Activated T-cell treated with anti-CD3 and anti-CD28 coated beads, Interleukin-2, amount 50 U/mL, for 24 hours (primary cell): ENCODE measurements at regions not wholly inside any gene's neighbourhood (a gene's known extent, or its start where the extent isn't known, plus 50 kb on each side); places are given as distances from the start of the nearest gene placed in this dataset.

ENCODE experiments used
- DNase-seq: peaks from one replicate; pipeline ENCODE4 v3.0.0-alpha.2; 2020
- H3K27ac Mint-ChIP-seq: 2 replicates; pipeline ENCODE4 v1.8.0; 2020; ENCODE audit warnings: mild to moderate bottlenecking, mixed read lengths
- H3K27me3 Mint-ChIP-seq: 2 replicates; pipeline ENCODE4 v1.8.0; 2020; ENCODE audit warnings: mixed read lengths
- H3K36me3 Mint-ChIP-seq: 2 replicates; pipeline ENCODE4 v1.8.0; 2020; ENCODE audit warnings: low read depth, mixed read lengths
- H3K4me1 Mint-ChIP-seq: 2 replicates; pipeline ENCODE4 v1.8.0; 2020; ENCODE audit warnings: low read depth, mixed read lengths
- H3K4me3 Mint-ChIP-seq: 2 replicates; pipeline ENCODE4 v1.8.0; 2020; ENCODE audit warnings: mild to moderate bottlenecking, moderate library complexity, mixed read lengths
- H3K9me3 Mint-ChIP-seq: 2 replicates; pipeline ENCODE4 v1.8.0; 2020; ENCODE audit warnings: mixed read lengths

GRCh38 chr5:91885291-91886265 is 502.5 kb upstream of the ARRDC3 start:
- Mint-ChIP-seq H3K4me3 (no peak overlapping the region), H3K36me3 (no peaks in the 10 kb centered on the region), H3K27me3 (no peaks in the 10 kb centered on the region), H3K9me3 (no peaks in the 10 kb centered on the region), H3K4me1 (no peaks in the 10 kb centered on the region), H3K27ac (no peak overlapping the region)
- no peak for DNase-seq

GRCh38 chr5:91884036-91884435 is 500.9 kb upstream of the ARRDC3 start:
- Mint-ChIP-seq H3K27me3 (no peaks in the 10 kb centered on the region), H3K4me3 (no peak overlapping the region), H3K4me1 (no peaks in the 10 kb centered on the region), H3K27ac (no peak overlapping the region), H3K9me3 (peaks cover 5% of the 10 kb centered on the region), H3K36me3 (no peaks in the 10 kb centered on the region)
- DNase-seq: no peak

DNA sequence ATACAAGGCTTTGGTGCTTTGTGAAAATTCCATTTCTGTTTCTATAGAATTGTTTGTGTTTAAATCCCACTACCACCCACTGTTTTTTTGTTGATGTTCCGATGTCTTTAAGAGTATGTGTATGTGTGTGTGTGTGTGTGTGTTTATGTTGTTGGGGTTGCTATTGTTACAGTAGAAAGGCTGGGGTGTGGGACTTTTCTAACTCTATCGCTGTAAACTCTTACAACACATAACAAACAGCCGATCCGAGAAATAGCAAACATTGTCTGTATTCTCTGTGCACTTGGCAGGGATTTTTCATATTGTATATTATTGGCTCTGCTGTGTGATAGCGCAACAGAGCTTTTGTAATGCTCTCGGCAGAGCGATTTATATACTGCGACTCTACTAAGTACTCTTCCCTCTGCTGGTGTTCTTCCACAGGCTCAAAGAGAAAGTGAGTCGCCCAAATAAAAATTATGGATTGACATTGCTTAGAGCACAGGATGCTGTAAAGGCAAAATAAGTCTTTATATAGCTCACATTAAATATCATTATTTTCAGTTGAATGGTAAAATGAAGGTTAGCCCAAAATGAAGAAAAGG is 492.2 kb upstream of the ARRDC3 start:
- Mint-ChIP-seq H3K4me3 (no peak overlapping the region), H3K27ac (no peak overlapping the region), H3K36me3 (no peaks in the 10 kb centered on the region), H3K9me3 (peaks cover 7% of the 10 kb centered on the region), H3K27me3 (no peaks in the 10 kb centered on the region), H3K4me1 (no peaks in the 10 kb centered on the region)
- no peak for DNase-seq

- H3K9me3 Mint-ChIP-seq: peaks cover 5% of the 10 kb centered on the region
- no peaks in the 10 kb centered on the region for H3K36me3 Mint-ChIP-seq
- H3K27me3 Mint-ChIP-seq: no peaks in the 10 kb centered on the region
- no peak overlapping the region for H3K27ac Mint-ChIP-seq
- no peaks in the 10 kb centered on the region for H3K4me1 Mint-ChIP-seq
- H3K4me3 Mint-ChIP-seq: no peak overlapping the region
- no peak for DNase-seq
These were observed 484.7 kb upstream of the ARRDC3 start for GRCh38 chr5:91867799-91868198.

DNA sequence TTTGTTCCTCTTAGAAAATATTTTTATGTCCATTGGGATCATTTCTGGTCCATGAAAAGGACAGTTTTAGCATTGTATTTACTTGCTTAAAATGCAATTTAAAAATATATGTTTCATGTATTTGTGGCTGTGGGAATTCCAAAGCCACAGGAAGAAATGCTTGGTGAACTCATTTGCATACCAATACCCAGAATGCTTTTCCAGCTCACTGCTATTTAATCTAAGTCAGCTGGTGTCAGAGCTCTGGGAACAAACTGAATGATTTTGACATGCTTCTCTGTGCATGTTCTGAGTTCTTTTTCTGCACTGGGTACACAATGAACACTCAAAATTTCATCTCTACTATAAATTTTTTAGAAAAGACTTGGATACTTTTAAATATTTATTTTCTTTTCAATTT is 482.8 kb upstream of the ARRDC3 start:
- H3K36me3 Mint-ChIP-seq: no peaks in the 10 kb centered on the region
- H3K4me3 Mint-ChIP-seq: no peak overlapping the region
- H3K4me1 Mint-ChIP-seq: no peaks in the 10 kb centered on the region
- H3K9me3 Mint-ChIP-seq: peaks cover 13% of the 10 kb centered on the region
- no peak overlapping the region for H3K27ac Mint-ChIP-seq
- no peak for DNase-seq
- no peaks in the 10 kb centered on the region for H3K27me3 Mint-ChIP-seq

GRCh38 chr5:91864962-91865361 is 481.8 kb upstream of the ARRDC3 start:
- H3K36me3 Mint-ChIP-seq: no peaks in the 10 kb centered on the region
- no peak overlapping the region for H3K4me3 Mint-ChIP-seq
- H3K4me1 Mint-ChIP-seq: no peaks in the 10 kb centered on the region
- no peaks in the 10 kb centered on the region for H3K27me3 Mint-ChIP-seq
- no peak for DNase-seq
- no peak overlapping the region for H3K27ac Mint-ChIP-seq
- H3K9me3 Mint-ChIP-seq: peaks cover 13% of the 10 kb centered on the region

DNA sequence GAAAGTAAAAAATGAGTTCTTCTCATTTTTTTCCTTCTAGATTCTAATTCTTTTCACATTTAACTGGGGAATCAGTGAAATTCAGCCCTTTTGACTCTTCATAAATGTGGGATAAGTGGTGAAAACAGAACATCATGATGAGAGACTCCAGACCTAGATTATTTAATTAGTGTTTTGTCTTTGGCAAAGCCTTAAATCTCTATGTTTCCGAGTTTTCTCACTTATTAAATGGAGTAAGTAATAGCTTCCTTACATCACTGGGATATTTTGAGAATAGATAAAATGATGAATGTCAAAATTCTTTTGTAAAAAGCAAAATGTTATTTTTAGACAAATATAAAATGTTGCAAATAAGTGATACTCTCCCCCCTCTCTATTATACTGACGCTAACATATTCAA is 468.6 kb upstream of the ARRDC3 start:
- Mint-ChIP-seq H3K4me3 (no peak overlapping the region), H3K27ac (no peak overlapping the region), H3K9me3 (no peaks in the 10 kb centered on the region), H3K4me1 (no peaks in the 10 kb centered on the region), H3K27me3 (no peaks in the 10 kb centered on the region), H3K36me3 (no peaks in the 10 kb centered on the region)
- DNase-seq: no peak

DNA sequence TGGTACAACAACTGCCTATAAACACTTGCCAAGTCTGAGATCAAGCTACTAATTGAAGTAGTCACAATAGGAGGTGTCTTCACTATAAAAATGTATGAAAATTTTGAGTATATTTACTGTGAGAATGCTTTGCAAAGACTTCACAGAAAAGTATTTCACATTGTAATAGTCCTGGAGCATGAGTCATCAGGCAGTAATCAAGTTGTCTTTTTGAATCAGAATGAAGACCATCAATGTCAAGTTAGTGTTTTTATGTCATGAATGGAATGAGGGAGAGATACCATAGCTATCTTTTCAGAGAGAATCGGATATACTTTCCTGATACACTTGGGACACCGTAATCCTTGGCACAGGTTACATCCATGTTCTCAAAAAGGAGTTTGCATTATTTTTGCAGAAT is 466.9 kb upstream of the ARRDC3 start:
- H3K36me3 Mint-ChIP-seq: no peaks in the 10 kb centered on the region
- H3K9me3 Mint-ChIP-seq: no peaks in the 10 kb centered on the region
- H3K4me3 Mint-ChIP-seq: no peak overlapping the region
- H3K4me1 Mint-ChIP-seq: no peaks in the 10 kb centered on the region
- no peak for DNase-seq
- H3K27ac Mint-ChIP-seq: no peak overlapping the region
- H3K27me3 Mint-ChIP-seq: no peaks in the 10 kb centered on the region

GRCh38 chr5:91849069-91849468 is 466.0 kb upstream of the ARRDC3 start:
- no peak for DNase-seq
- no peaks in the 10 kb centered on the region for H3K9me3 Mint-ChIP-seq
- H3K4me1 Mint-ChIP-seq: no peaks in the 10 kb centered on the region
- H3K27me3 Mint-ChIP-seq: no peaks in the 10 kb centered on the region
- H3K36me3 Mint-ChIP-seq: no peaks in the 10 kb centered on the region
- no peak overlapping the region for H3K27ac Mint-ChIP-seq
- H3K4me3 Mint-ChIP-seq: no peak overlapping the region

GRCh38 chr5:91848453-91848852 is 465.3 kb upstream of the ARRDC3 start:
- H3K27ac Mint-ChIP-seq: no peak overlapping the region
- H3K27me3 Mint-ChIP-seq: no peaks in the 10 kb centered on the region
- no peaks in the 10 kb centered on the region for H3K9me3 Mint-ChIP-seq
- DNase-seq: no peak
- no peaks in the 10 kb centered on the region for H3K36me3 Mint-ChIP-seq
- H3K4me1 Mint-ChIP-seq: no peaks in the 10 kb centered on the region
- no peak overlapping the region for H3K4me3 Mint-ChIP-seq

GRCh38 chr5:91841423-91841822 is 458.3 kb upstream of the ARRDC3 start:
- Mint-ChIP-seq H3K27ac (no peak overlapping the region), H3K4me1 (no peaks in the 10 kb centered on the region), H3K4me3 (no peak overlapping the region), H3K27me3 (no peaks in the 10 kb centered on the region), H3K36me3 (no peaks in the 10 kb centered on the region), H3K9me3 (no peaks in the 10 kb centered on the region)
- DNase-seq: no peak

DNA sequence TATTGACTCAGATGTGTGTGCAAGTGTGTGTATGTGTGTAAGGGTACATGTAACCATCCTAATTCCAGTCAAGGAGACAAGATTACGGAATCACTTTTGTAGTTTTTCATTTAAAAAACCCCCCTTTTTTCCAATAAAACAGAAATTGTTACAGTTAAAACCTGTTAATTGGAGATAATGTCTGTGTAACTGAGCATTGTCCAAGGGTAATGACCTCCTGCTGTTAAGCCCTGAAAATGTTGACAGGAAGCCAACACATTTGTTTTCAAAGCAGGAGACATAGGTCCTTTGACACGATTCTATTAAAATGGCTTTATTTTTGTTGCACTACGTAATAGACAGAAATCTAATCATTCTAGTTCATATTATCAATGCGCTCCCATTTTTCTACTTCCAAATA is 457.3 kb upstream of the ARRDC3 start:
- no peak overlapping the region for H3K4me3 Mint-ChIP-seq
- no peaks in the 10 kb centered on the region for H3K36me3 Mint-ChIP-seq
- H3K4me1 Mint-ChIP-seq: no peaks in the 10 kb centered on the region
- DNase-seq: no peak
- no peaks in the 10 kb centered on the region for H3K27me3 Mint-ChIP-seq
- H3K9me3 Mint-ChIP-seq: no peaks in the 10 kb centered on the region
- H3K27ac Mint-ChIP-seq: no peak overlapping the region

- H3K9me3 Mint-ChIP-seq: no peaks in the 10 kb centered on the region
- H3K36me3 Mint-ChIP-seq: no peaks in the 10 kb centered on the region
- H3K27ac Mint-ChIP-seq: no peak overlapping the region
- no peak for DNase-seq
- H3K27me3 Mint-ChIP-seq: no peaks in the 10 kb centered on the region
- H3K4me1 Mint-ChIP-seq: no peaks in the 10 kb centered on the region
- no peak overlapping the region for H3K4me3 Mint-ChIP-seq
These were observed 456.6 kb upstream of the ARRDC3 start for GRCh38 chr5:91839721-91840120.

GRCh38 chr5:91839233-91839632 is 456.1 kb upstream of the ARRDC3 start:
- no peaks in the 10 kb centered on the region for H3K4me1 Mint-ChIP-seq
- H3K27me3 Mint-ChIP-seq: no peaks in the 10 kb centered on the region
- no peaks in the 10 kb centered on the region for H3K36me3 Mint-ChIP-seq
- no peak for DNase-seq
- H3K27ac Mint-ChIP-seq: no peak overlapping the region
- H3K9me3 Mint-ChIP-seq: no peaks in the 10 kb centered on the region
- no peak overlapping the region for H3K4me3 Mint-ChIP-seq

DNA sequence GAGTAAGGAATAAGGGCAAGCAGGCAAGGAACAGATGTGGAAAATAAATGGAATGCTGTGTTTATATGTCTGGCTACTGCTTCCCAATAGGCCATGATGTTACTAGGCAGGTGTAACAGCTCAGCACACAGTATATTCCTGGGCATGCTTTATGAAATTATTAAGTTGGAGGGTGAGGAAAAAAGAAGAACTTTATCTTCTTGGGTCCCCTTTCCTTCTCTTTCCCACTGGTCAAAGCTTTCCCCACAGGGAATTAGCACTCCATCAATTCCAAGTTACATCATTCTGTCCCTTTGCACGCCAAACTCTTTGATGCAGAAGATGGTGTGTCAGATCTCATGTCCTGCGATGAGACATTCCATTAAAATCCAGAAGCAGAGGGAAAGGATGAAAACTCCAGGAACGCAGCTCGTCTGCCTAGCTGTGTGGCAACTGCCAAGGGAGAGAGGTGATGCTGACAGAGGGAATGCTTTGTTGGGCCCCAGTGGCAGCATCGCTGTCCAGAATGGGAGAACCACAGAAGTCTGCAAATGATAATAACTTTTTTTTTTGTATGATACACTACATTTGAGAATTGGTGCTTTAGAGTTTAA is 447.3 kb upstream of the ARRDC3 start:
- H3K4me3 Mint-ChIP-seq: no peak overlapping the region
- no peak overlapping the region for H3K27ac Mint-ChIP-seq
- H3K4me1 Mint-ChIP-seq: no peaks in the 10 kb centered on the region
- no peaks in the 10 kb centered on the region for H3K27me3 Mint-ChIP-seq
- H3K9me3 Mint-ChIP-seq: no peaks in the 10 kb centered on the region
- no peaks in the 10 kb centered on the region for H3K36me3 Mint-ChIP-seq
- DNase-seq: no peak
